GM10266 (cell line): ENCODE measurements at regions not wholly inside any gene's neighbourhood (a gene's known extent, or its start where the extent isn't known, plus 50 kb on each side); places are given as distances from the start of the nearest gene placed in this dataset.
"Not testable (repeated sequence)": the region's sequence is repeated elsewhere in the genome, so short reads cannot be mapped to it uniquely, and the experiment has no call there.

ENCODE experiments used
- DNase-seq: peaks from one replicate; pipeline ENCODE4 v3.0.0; 2012; ENCODE audit errors: extremely low spot score
- CTCF ChIP-seq: IDR thresholded peaks from 2 replicates; pipeline ENCODE4 v1.5.1; 2012; ENCODE audit warnings: mild to moderate bottlenecking, low read depth; ENCODE audit not compliant: control insufficient read depth, insufficient read depth; ENCODE audit errors: missing control alignments

- DNase-seq: no peak
- no peak for TF ChIP-seq CTCF
Measured at GRCh38 chr12:105470601-105471000, 140.1 kb downstream of the C12orf75 start.

- DNase-seq: no peak
- TF ChIP-seq CTCF: no peak
Measured at GRCh38 chr12:105474672-105475071, 144.2 kb downstream of the C12orf75 start.

- DNase-seq: no peak
- no peak for TF ChIP-seq CTCF
Measured at GRCh38 chr12:105476616-105477015, 146.1 kb downstream of the C12orf75 start.

GRCh38 chr12:105477873-105478272, 147.4 kb downstream of the C12orf75 start:
- no peak for DNase-seq
- TF ChIP-seq CTCF: no peak

- DNase-seq: not testable (repeated sequence)
Measured at GRCh38 chr12:105478788-105479187, 148.3 kb downstream of the C12orf75 start.

GRCh38 chr12:105479710-105480109, 149.2 kb downstream of the C12orf75 start:
- DNase-seq: no peak
- TF ChIP-seq CTCF: no peak

GRCh38 chr12:105480162-105480561, 149.7 kb downstream of the C12orf75 start:
- no peak for DNase-seq
- TF ChIP-seq CTCF: no peak
